ENCODE measurements at regions not wholly inside any gene's neighbourhood (a gene's known extent, or its start where the extent isn't known, plus 50 kb on each side); places are given as distances from the start of the nearest gene placed in this dataset.
A peak's percentile ranks its signal among the peaks of the same experiment; 100 is the strongest.

DNA sequence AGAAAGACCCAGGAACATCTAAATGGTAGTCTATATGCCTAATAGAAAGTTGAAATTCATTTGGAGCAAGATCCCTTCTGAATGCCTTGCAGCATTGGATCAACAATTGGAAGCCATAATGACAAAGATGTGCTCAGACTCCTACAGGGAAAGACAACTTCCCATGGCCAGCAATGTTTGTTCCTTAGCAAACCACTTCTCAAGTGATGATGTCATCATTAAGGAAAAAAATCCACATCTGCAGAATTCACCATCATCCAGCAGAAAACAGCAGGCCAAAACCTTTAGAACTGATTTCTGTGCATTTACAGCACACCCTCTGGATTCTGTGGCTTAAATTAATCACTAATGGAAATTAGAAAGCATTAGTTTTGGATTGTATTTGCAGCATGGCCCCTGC lies 82.4 kb upstream of the ZIC3 start:
- no peak for DNase-seq
- no peaks in the 10 kb centered on the region for H3K9me3 Mint-ChIP-seq
- no peak overlapping the region for H3K4me3 Mint-ChIP-seq
- ChIA-PET POLR2A (no interaction called here), CTCF (no interaction called here)
- no peak overlapping the region for H3K27ac Mint-ChIP-seq
- no peaks in the 10 kb centered on the region for H3K4me1 Mint-ChIP-seq
- no peaks in the 10 kb centered on the region for H3K27me3 Mint-ChIP-seq
- H3K36me3 Mint-ChIP-seq (ENCODE audit: low read depth), result no peaks in the 10 kb centered on the region

DNA sequence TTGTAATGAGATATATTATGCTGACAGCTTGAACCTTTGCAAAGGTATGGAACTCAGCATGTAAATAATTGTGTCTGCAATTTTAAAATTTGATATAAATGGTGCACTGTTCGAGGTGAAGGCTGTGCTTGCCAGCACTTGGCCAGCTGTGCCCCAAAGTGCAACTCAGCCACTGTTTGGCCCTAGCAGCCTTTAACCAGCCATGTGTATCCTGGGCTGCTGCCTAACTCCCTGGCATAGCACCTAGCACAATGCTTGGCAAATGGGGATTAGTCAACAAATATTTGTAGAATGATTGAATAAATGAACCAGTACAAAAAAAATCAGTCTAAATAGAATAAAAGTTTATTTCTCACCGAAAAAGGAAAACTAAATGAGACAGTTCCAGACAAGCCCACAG lies 83.8 kb upstream of the ZIC3 start:
- no peaks in the 10 kb centered on the region for H3K27me3 Mint-ChIP-seq
- H3K9me3 Mint-ChIP-seq, result no peaks in the 10 kb centered on the region
- no peak for DNase-seq
- ChIA-PET CTCF (no interaction called here), POLR2A (no interaction called here)
- H3K36me3 Mint-ChIP-seq (ENCODE audit: low read depth), result no peaks in the 10 kb centered on the region
- no peak overlapping the region for H3K4me3 Mint-ChIP-seq
- no peaks in the 10 kb centered on the region for H3K4me1 Mint-ChIP-seq
- no peak overlapping the region for H3K27ac Mint-ChIP-seq

DNA sequence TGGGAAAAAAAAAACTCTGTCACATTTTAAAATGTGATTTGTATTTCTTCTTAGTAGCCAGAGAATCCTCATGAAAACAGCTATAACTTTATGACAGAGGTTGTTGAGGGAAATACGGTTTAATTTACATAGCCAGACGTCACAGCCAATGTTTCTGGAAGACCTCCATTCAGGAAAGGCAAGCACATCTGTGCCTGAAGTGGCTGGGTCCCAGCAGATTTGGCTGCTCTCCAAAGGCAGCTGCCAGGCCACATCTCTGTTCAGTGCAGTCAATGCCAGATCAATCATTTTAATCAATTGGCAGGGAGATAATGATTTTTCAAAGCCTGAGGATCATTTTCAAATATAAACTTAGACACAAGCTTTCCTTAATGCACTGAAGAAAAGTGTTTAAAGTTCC lies 86.5 kb upstream of the ZIC3 start:
- H3K27ac Mint-ChIP-seq, result no peak overlapping the region
- no peaks in the 10 kb centered on the region for H3K36me3 Mint-ChIP-seq (ENCODE audit: low read depth)
- no peak overlapping the region for H3K4me3 Mint-ChIP-seq
- no peaks in the 10 kb centered on the region for H3K27me3 Mint-ChIP-seq
- no peak for DNase-seq
- ChIA-PET CTCF (no interaction called here), POLR2A (no interaction called here)
- H3K9me3 Mint-ChIP-seq, result no peaks in the 10 kb centered on the region
- H3K4me1 Mint-ChIP-seq, result no peaks in the 10 kb centered on the region

DNA sequence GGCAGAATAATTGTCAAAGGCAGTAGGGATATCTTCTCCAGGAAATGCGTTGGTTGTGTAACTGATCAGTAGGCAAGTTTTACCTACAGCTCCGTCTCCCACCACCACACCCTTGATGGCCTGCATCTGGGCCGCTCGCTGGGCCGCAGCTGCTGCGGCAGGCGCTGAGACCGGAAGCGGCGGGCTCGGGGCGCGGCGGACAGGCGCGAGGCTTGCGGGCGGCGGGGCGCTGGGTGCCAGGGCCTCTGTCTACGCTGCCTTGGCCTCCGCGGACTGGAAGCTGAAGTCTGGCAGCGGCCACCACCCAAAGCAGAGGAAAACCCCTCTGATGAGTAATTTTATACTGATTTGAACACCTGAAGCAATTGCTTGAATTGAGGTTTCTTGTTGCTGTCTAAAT lies 124.2 kb upstream of the ZIC3 start:
- H3K9me3 Mint-ChIP-seq, result no peaks in the 10 kb centered on the region
- H3K4me3 Mint-ChIP-seq, result no peak overlapping the region
- ChIA-PET POLR2A (no interaction called here), CTCF (no interaction called here)
- no peak for DNase-seq
- H3K36me3 Mint-ChIP-seq (ENCODE audit: low read depth), result no peaks in the 10 kb centered on the region
- no peaks in the 10 kb centered on the region for H3K27me3 Mint-ChIP-seq
- H3K27ac Mint-ChIP-seq, result no peak overlapping the region
- no peaks in the 10 kb centered on the region for H3K4me1 Mint-ChIP-seq

DNA sequence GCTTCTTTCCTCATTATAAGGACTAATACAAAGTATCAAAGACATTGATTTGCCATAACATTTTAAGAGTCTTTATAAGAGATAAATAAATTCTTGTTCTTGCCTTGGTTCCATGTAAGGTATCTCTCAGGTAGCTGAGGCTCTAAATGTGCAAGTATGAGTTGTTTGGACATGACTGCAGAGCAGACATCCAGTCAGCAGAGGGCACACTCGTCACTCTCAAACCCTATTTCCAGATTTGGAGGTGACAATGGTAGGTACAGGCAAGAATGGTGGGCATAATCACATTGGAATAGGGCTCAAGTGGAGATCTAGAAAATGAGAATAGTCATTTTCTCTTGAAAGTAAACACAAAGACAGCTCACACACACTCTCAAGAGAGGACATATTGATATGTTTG lies 133.3 kb upstream of the ZIC3 start:
- H3K27me3 Mint-ChIP-seq, result peaks cover 26% of the 10 kb centered on the region
- no peaks in the 10 kb centered on the region for H3K4me1 Mint-ChIP-seq
- no peak overlapping the region for H3K27ac Mint-ChIP-seq
- no peak for DNase-seq
- ChIA-PET CTCF (no interaction called here), POLR2A (no interaction called here)
- H3K36me3 Mint-ChIP-seq (ENCODE audit: low read depth), result no peaks in the 10 kb centered on the region
- no peaks in the 10 kb centered on the region for H3K9me3 Mint-ChIP-seq
- no peak overlapping the region for H3K4me3 Mint-ChIP-seq

- POLR2A ChIA-PET, result no interaction called here
- no peaks in the 10 kb centered on the region for H3K36me3 Mint-ChIP-seq (ENCODE audit: low read depth)
- no peak for DNase-seq
- CTCF ChIA-PET, result no interaction called here
- H3K9me3 Mint-ChIP-seq, result no peaks in the 10 kb centered on the region
- H3K27me3 Mint-ChIP-seq, result peaks cover 27% of the 10 kb centered on the region
- H3K27ac Mint-ChIP-seq, result no peak overlapping the region
- no peak overlapping the region for H3K4me3 Mint-ChIP-seq
- no peaks in the 10 kb centered on the region for H3K4me1 Mint-ChIP-seq
Observed at GRCh38 chrX:137431693-137432488, 134.0 kb upstream of the ZIC3 start.

DNA sequence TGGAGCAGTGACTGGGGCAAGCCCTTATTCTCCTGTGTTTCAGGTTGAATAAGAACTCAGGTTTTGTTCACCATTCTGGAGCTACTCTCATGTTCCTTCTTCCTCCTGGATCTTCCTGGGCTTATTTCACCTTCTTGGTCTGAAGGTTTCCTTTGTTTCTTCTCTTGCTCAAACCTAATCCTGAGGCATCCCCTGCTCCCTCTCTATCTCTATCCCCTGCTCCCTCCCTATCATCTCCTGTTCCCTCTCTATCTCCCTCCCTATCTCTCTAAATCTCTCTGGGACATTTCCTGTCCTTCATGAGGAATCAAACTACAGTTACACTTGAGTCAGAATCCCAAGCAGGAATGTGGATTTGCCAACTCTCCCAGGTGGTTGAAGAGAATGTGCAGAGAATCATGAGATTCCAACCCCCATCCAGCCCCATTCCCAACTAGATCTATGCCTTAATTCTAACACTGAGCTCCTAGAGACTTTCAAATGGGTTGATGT lies 134.9 kb upstream of the ZIC3 start:
- Mint-ChIP-seq H3K9me3 (no peaks in the 10 kb centered on the region), H3K27me3 (peaks cover 33% of the 10 kb centered on the region), H3K36me3 (ENCODE audit: low read depth) (no peaks in the 10 kb centered on the region), H3K4me3 (no peak overlapping the region), H3K27ac (no peak overlapping the region), H3K4me1 (peaks cover 3% of the 10 kb centered on the region)
- POLR2A ChIA-PET, result no interaction called here
- no peak for DNase-seq
- CTCF ChIA-PET, result no interaction called here

DNA sequence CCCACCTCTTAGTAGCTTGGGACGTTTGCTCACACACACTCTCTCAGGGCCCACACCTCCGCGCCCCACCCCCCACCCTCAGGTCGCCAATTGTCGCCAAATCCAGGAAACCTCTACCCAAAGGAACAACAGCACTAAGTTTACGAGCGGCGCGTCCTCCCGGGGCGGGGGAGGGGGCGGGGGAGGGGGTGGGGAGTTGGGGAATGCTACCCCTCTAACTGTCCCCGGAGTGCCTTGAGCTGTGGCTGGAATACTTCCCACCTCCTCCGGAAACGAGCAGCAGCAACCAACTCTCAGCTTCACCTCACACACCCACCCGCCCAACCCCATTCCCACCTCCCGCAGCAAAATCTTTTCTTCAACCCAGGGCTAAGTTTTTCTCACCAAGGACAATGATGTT lies 135.6 kb upstream of the ZIC3 start:
- peaks cover 41% of the 10 kb centered on the region for H3K27me3 Mint-ChIP-seq
- no peaks in the 10 kb centered on the region for H3K36me3 Mint-ChIP-seq (ENCODE audit: low read depth)

GRCh38 chrX:137428766-137429591 lies 136.9 kb upstream of the ZIC3 start:
- DNase-seq, result no peak
- H3K4me1 Mint-ChIP-seq, result peaks cover 3% of the 10 kb centered on the region
- no peak overlapping the region for H3K27ac Mint-ChIP-seq
- H3K9me3 Mint-ChIP-seq, result no peaks in the 10 kb centered on the region
- ChIA-PET CTCF (no interaction called here), POLR2A (no interaction called here)
- H3K36me3 Mint-ChIP-seq (ENCODE audit: low read depth), result no peaks in the 10 kb centered on the region
- H3K4me3 Mint-ChIP-seq, result no peak overlapping the region
- H3K27me3 Mint-ChIP-seq, result peaks cover 52% of the 10 kb centered on the region

More for the DNA sequence above, 135.6 kb upstream of the ZIC3 start:
- Mint-ChIP-seq H3K4me3 (no peak overlapping the region), H3K27ac (no peak overlapping the region), H3K9me3 (no peaks in the 10 kb centered on the region), H3K4me1 (peaks cover 3% of the 10 kb centered on the region)
- CTCF ChIA-PET, result no interaction called here
- POLR2A ChIA-PET, result no interaction called here
- DNase-seq, result no peak

GRCh38 chrX:137428221-137428661 lies 137.7 kb upstream of the ZIC3 start:
- CTCF ChIA-PET, result no interaction called here
- POLR2A ChIA-PET, result no interaction called here
- no peaks in the 10 kb centered on the region for H3K9me3 Mint-ChIP-seq
- no peak for DNase-seq
- H3K4me1 Mint-ChIP-seq, result peaks cover 3% of the 10 kb centered on the region
- no peak overlapping the region for H3K27ac Mint-ChIP-seq
- H3K36me3 Mint-ChIP-seq (ENCODE audit: low read depth), result no peaks in the 10 kb centered on the region
- H3K4me3 Mint-ChIP-seq, result peak overlapping the region; percentile 54
- H3K27me3 Mint-ChIP-seq, result peaks cover 55% of the 10 kb centered on the region

DNA sequence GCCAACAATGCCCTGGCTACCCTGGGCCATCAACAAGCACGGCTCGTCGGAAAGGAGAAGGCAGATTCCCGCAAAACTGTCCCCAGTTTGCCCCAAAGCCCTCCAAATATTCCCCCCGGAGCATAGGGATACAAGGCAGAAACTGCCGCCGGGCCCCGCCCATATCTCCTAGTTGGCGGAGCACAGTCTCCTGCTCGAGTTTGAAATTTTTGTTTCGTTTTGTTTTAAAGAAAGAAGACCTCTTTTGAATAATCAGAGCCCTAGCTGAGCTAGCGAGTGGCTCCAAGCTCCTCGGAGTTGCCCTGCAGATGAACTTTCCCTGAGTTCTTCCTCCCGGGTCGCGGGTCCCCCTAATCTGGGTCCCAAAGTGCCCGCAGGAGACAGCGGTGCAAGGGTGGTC lies 138.1 kb upstream of the ZIC3 start:
- H3K36me3 Mint-ChIP-seq (ENCODE audit: low read depth), result no peaks in the 10 kb centered on the region
- ChIA-PET POLR2A (no interaction called here), CTCF (no interaction called here)
- H3K27me3 Mint-ChIP-seq, result peaks cover 58% of the 10 kb centered on the region
- peak overlapping the region; percentile 54 for H3K4me3 Mint-ChIP-seq
- no peaks in the 10 kb centered on the region for H3K9me3 Mint-ChIP-seq
- H3K4me1 Mint-ChIP-seq, result peaks cover 3% of the 10 kb centered on the region
- DNase-seq, result no peak
- no peak overlapping the region for H3K27ac Mint-ChIP-seq

GRCh38 chrX:137427426-137427778 lies 138.5 kb upstream of the ZIC3 start:
- H3K4me3 Mint-ChIP-seq, result peak overlapping the region; percentile 54
- no peaks in the 10 kb centered on the region for H3K9me3 Mint-ChIP-seq
- no peak for DNase-seq
- POLR2A ChIA-PET, result no interaction called here
- peaks cover 60% of the 10 kb centered on the region for H3K27me3 Mint-ChIP-seq
- H3K4me1 Mint-ChIP-seq, result peaks cover 3% of the 10 kb centered on the region
- no peak overlapping the region for H3K27ac Mint-ChIP-seq
- H3K36me3 Mint-ChIP-seq (ENCODE audit: low read depth), result no peaks in the 10 kb centered on the region
- CTCF ChIA-PET, result no interaction called here

- no peaks in the 10 kb centered on the region for H3K9me3 Mint-ChIP-seq
- no peak for DNase-seq
- H3K4me3 Mint-ChIP-seq, result peak overlapping the region; percentile 54
- H3K36me3 Mint-ChIP-seq (ENCODE audit: low read depth), result no peaks in the 10 kb centered on the region
- ChIA-PET POLR2A (no interaction called here), CTCF (no interaction called here)
- peaks cover 3% of the 10 kb centered on the region for H3K4me1 Mint-ChIP-seq
- peaks cover 60% of the 10 kb centered on the region for H3K27me3 Mint-ChIP-seq
- H3K27ac Mint-ChIP-seq, result no peak overlapping the region
Observed at GRCh38 chrX:137426695-137427425, 139.1 kb upstream of the ZIC3 start.
